ENCODE measurements at regions not wholly inside any gene's neighbourhood (a gene's known extent, or its start where the extent isn't known, plus 50 kb on each side); places are given as distances from the start of the nearest gene placed in this dataset.

GRCh38 chr15:47470983-47471382 lies 246.3 kb upstream of the SEMA6D start:
- TF ChIP-seq, protein P1, sequence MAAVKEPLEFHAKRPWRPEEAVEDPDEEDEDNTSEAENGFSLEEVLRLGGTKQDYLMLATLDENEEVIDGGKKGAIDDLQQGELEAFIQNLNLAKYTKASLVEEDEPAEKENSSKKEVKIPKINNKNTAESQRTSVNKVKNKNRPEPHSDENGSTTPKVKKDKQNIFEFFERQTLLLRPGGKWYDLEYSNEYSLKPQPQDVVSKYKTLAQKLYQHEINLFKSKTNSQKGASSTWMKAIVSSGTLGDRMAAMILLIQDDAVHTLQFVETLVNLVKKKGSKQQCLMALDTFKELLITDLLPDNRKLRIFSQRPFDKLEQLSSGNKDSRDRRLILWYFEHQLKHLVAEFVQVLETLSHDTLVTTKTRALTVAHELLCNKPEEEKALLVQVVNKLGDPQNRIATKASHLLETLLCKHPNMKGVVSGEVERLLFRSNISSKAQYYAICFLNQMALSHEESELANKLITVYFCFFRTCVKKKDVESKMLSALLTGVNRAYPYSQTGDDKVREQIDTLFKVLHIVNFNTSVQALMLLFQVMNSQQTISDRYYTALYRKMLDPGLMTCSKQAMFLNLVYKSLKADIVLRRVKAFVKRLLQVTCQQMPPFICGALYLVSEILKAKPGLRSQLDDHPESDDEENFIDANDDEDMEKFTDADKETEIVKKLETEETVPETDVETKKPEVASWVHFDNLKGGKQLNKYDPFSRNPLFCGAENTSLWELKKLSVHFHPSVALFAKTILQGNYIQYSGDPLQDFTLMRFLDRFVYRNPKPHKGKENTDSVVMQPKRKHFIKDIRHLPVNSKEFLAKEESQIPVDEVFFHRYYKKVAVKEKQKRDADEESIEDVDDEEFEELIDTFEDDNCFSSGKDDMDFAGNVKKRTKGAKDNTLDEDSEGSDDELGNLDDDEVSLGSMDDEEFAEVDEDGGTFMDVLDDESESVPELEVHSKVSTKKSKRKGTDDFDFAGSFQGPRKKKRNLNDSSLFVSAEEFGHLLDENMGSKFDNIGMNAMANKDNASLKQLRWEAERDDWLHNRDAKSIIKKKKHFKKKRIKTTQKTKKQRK (IDR thresholded peaks at IDR 0.05; ENCODE audit: low read length) = no peak
- TF ChIP-seq, protein P2, sequence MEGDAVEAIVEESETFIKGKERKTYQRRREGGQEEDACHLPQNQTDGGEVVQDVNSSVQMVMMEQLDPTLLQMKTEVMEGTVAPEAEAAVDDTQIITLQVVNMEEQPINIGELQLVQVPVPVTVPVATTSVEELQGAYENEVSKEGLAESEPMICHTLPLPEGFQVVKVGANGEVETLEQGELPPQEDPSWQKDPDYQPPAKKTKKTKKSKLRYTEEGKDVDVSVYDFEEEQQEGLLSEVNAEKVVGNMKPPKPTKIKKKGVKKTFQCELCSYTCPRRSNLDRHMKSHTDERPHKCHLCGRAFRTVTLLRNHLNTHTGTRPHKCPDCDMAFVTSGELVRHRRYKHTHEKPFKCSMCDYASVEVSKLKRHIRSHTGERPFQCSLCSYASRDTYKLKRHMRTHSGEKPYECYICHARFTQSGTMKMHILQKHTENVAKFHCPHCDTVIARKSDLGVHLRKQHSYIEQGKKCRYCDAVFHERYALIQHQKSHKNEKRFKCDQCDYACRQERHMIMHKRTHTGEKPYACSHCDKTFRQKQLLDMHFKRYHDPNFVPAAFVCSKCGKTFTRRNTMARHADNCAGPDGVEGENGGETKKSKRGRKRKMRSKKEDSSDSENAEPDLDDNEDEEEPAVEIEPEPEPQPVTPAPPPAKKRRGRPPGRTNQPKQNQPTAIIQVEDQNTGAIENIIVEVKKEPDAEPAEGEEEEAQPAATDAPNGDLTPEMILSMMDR (CRISPR knock-in tag; IDR thresholded peaks at IDR 0.05) = no peak
- TF ChIP-seq, protein P3, sequence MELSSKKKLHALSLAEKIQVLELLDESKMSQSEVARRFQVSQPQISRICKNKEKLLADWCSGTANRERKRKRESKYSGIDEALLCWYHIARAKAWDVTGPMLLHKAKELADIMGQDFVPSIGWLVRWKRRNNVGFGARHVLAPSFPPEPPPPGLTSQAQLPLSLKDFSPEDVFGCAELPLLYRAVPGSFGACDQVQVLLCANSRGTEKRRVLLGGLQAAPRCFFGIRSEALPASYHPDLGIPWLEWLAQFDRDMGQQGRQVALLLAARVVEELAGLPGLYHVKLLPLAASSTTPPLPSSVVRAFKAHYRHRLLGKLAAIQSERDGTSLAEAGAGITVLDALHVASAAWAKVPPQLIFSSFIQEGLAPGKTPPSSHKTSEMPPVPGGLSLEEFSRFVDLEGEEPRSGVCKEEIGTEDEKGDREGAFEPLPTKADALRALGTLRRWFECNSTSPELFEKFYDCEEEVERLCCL (CRISPR knock-in tag; IDR thresholded peaks at IDR 0.05; ENCODE audit: borderline replicate concordance) = no peak
- TF ChIP-seq, protein P4, sequence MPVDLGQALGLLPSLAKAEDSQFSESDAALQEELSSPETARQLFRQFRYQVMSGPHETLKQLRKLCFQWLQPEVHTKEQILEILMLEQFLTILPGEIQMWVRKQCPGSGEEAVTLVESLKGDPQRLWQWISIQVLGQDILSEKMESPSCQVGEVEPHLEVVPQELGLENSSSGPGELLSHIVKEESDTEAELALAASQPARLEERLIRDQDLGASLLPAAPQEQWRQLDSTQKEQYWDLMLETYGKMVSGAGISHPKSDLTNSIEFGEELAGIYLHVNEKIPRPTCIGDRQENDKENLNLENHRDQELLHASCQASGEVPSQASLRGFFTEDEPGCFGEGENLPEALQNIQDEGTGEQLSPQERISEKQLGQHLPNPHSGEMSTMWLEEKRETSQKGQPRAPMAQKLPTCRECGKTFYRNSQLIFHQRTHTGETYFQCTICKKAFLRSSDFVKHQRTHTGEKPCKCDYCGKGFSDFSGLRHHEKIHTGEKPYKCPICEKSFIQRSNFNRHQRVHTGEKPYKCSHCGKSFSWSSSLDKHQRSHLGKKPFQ (CRISPR knock-in tag; IDR thresholded peaks at IDR 0.05; ENCODE audit: insufficient replicate concordance) = no peak
- no peak for TF ChIP-seq NKX3-1 (CRISPR knock-in tag; IDR thresholded peaks at IDR 0.05)
- TF ChIP-seq ZNF747 (CRISPR knock-in tag; IDR thresholded peaks at IDR 0.05; ENCODE audit: borderline replicate concordance) = no peak
- TF ChIP-seq ZNF280D (CRISPR knock-in tag; IDR thresholded peaks at IDR 0.05) = no peak
- no peak for TF ChIP-seq ZNF713 (CRISPR knock-in tag; IDR thresholded peaks at IDR 0.05)
- no peak for TF ChIP-seq POLR2AphosphoS5 (IDR thresholded peaks at IDR 0.05; ENCODE audit: low read depth, low read length)
- TF ChIP-seq MTA1 (CRISPR knock-in tag; IDR thresholded peaks at IDR 0.05; ENCODE audit: borderline replicate concordance) = no peak
